ENCODE measurements at regions not wholly inside any gene's neighbourhood (a gene's known extent, or its start where the extent isn't known, plus 50 kb on each side); places are given as distances from the start of the nearest gene placed in this dataset.
"Not testable (repeated sequence)": the region's sequence is repeated elsewhere in the genome, so short reads cannot be mapped to it uniquely, and the experiment has no call there.

DNA sequence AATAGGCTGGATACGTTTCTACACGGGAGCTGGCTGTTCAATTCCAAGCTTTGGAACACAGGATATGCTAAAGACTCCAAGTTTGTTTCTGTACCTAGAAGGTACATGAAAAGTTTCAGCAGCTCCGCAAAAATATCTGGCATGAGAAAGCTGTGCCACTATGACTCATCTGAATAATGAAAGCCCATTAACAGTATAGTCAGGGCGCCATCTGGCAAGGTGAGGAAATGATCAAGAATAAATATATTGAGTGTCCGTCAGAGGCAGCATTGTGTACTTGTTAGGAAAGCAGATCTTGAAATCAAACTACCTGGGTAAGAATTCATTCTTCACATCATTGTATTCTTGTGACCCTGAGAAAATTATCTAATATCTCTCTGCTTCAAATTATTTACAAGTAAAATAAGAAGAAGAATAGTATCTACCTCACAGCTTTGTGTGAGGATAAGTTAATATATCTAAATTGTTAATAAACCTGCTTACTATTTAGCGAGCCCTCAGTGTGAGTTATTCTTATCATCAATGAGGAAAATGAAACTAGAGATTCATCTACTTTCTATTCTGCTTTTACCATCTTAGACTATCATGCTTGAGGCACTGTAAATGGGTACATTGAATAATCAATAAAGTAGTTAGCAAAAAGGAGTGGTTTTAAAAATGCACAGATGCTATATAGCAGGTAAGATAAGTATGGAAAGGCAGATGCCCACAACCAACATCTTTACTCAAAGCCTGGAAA lies 53.5 kb downstream of the FSCB start:
- intact Hi-C loops (cut with micrococcal nuclease), result no loop called here
- Mint-ChIP-seq H3K27ac (no peak overlapping the region), H3K27me3 (no peaks in the 10 kb centered on the region), H3K4me3 (no peak overlapping the region), H3K9me3 (peaks cover 15% of the 10 kb centered on the region), H3K36me3 (ENCODE audit: low read depth) (no peaks in the 10 kb centered on the region), H3K4me1 (no peaks in the 10 kb centered on the region)
- DNase-seq, result no peak

DNA sequence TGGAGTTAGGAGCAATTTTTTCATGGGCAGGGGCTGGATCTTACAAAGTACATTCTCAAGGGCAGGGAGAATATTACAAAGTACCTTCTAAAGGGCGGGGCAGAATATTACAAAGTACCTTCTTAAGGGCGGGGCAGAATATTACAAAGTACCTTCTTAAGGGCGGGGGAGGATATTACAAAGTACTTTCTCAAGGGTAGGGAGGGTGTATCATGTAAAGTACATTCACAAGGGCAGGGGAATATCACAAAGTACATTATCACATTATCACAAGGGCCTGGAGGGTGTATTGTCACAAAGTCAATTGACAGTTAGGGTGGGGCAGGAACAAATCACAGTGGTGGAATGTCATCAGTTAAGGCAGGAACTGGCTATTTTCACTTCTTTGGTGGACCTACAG lies 56.9 kb downstream of the FSCB start:
- H3K27me3 Mint-ChIP-seq; H3K27ac Mint-ChIP-seq; H3K4me1 Mint-ChIP-seq; H3K4me3 Mint-ChIP-seq; DNase-seq; H3K36me3 Mint-ChIP-seq (ENCODE audit: low read depth); intact Hi-C loops (cut with micrococcal nuclease): not testable (repeated sequence)
- H3K9me3 Mint-ChIP-seq, result peaks cover 10% of the 10 kb centered on the region

DNA sequence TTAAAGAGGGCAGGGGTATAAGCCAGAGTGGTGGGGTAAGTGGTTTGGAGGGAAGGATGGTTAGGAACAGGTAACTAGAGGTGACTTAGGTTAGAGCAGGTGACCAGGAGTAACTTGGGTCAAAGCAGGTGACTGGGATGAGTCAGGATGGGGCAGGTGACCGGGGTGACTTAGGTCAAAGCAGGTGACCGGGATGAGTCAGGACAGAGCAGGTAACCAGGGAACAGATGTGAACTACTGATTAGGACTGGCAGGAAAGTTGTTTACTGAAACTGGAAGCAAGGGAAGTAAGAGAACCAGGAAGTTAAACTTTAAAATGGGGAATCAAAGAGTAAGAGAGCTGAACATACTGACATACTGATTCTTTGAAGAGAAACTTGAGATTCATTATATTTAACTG lies 57.4 kb downstream of the FSCB start:
- Mint-ChIP-seq H3K4me3 (no peak overlapping the region), H3K36me3 (ENCODE audit: low read depth) (no peaks in the 10 kb centered on the region), H3K4me1 (no peaks in the 10 kb centered on the region), H3K27me3 (no peaks in the 10 kb centered on the region), H3K27ac (no peak overlapping the region), H3K9me3 (peaks cover 10% of the 10 kb centered on the region)
- intact Hi-C loops (cut with micrococcal nuclease), result no loop called here
- no peak for DNase-seq

DNA sequence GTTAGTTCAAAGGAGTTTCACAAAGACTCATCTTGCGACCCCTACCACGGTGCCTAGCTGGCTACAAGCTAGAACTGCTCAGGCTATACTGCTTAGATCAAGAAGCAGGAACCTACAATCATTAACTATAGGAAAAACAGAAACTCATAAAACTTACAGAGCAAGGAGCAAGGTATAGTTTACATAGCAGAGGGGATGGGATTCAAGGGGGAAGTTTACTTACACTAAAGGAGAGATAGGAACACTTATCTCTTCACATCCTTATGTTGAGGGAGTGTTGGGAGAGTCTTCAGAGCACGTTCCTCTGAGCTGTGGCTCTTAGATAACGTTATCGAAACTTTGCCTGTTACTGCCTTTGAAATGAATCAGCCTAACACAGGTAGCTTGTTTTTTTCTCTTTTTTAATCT lies 58.1 kb downstream of the FSCB start:
- Mint-ChIP-seq H3K36me3 (ENCODE audit: low read depth) (no peaks in the 10 kb centered on the region), H3K27me3 (no peaks in the 10 kb centered on the region), H3K27ac (no peak overlapping the region), H3K9me3 (peaks cover 10% of the 10 kb centered on the region), H3K4me3 (no peak overlapping the region), H3K4me1 (no peaks in the 10 kb centered on the region)
- DNase-seq, result no peak
- intact Hi-C loops (cut with micrococcal nuclease), result no loop called here

DNA sequence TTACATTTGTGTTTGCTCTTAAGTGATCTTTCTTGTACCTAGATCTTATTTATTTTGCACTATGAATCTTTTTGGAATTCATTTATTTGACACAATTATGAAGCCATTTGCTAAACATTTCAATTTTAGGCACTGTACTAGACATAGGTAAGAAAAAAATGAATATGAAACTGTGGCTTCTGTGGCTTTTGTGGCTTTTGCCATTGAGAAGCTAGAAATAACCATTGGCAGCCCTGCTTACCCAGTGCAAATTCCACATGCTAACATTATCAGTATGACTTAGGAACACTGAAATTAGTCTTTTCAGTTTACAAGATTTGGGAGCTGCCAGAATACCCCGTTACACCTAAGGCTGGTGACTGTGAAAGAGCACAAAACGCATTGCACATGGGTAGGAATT lies 60.1 kb downstream of the FSCB start:
- intact Hi-C loops (cut with micrococcal nuclease), result no loop called here
- H3K9me3 Mint-ChIP-seq, result peaks cover 7% of the 10 kb centered on the region
- no peak overlapping the region for H3K4me3 Mint-ChIP-seq
- H3K27ac Mint-ChIP-seq, result no peak overlapping the region
- H3K4me1 Mint-ChIP-seq, result no peaks in the 10 kb centered on the region
- no peaks in the 10 kb centered on the region for H3K36me3 Mint-ChIP-seq (ENCODE audit: low read depth)
- no peak for DNase-seq
- H3K27me3 Mint-ChIP-seq, result no peaks in the 10 kb centered on the region

DNA sequence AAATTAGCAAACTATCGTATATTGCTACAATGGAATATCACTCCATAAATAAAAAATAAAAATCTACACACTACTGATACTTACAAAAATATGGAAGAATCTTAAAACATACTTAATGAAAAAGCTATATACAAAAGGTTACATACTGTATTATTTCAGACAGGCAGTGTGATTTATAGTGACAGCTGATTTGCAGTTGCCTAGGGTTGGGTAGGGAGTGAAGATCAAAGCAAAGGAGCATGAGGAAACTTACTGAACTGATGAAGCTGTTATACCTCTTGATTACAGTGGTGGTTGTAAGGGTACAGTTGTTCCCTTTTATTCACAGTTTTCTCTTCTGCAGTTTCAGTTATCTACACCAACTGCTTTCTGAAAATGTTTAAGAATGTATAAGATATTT lies 62.6 kb downstream of the FSCB start:
- H3K4me3 Mint-ChIP-seq, result no peak overlapping the region
- no peaks in the 10 kb centered on the region for H3K27me3 Mint-ChIP-seq
- H3K27ac Mint-ChIP-seq, result no peak overlapping the region
- H3K36me3 Mint-ChIP-seq (ENCODE audit: low read depth), result no peaks in the 10 kb centered on the region
- no peaks in the 10 kb centered on the region for H3K9me3 Mint-ChIP-seq
- no peak for DNase-seq
- intact Hi-C loops (cut with micrococcal nuclease), result no loop called here
- H3K4me1 Mint-ChIP-seq, result no peaks in the 10 kb centered on the region

DNA sequence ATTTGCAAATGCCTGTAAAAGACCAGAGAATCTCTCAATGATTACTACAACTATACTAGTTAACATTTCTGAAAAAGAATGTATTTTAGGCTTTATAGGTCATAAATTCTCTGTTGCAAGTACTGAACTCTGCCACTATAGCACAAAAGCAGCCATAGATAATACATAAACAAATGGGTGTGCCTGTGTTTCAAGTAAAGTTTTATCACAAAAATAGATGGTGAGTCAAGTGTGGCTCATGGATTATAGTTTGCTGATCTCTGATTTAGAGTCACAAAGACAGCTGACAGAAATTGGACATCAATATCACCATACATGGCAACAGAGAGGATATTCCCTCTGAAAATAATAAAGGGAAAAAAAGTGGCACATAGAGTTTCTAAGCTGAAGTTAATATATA lies 68.1 kb downstream of the FSCB start:
- intact Hi-C loops (cut with micrococcal nuclease), result no loop called here
- no peaks in the 10 kb centered on the region for H3K4me1 Mint-ChIP-seq
- no peaks in the 10 kb centered on the region for H3K36me3 Mint-ChIP-seq (ENCODE audit: low read depth)
- no peaks in the 10 kb centered on the region for H3K9me3 Mint-ChIP-seq
- DNase-seq, result no peak
- no peak overlapping the region for H3K27ac Mint-ChIP-seq
- H3K27me3 Mint-ChIP-seq, result no peaks in the 10 kb centered on the region
- H3K4me3 Mint-ChIP-seq, result no peak overlapping the region

DNA sequence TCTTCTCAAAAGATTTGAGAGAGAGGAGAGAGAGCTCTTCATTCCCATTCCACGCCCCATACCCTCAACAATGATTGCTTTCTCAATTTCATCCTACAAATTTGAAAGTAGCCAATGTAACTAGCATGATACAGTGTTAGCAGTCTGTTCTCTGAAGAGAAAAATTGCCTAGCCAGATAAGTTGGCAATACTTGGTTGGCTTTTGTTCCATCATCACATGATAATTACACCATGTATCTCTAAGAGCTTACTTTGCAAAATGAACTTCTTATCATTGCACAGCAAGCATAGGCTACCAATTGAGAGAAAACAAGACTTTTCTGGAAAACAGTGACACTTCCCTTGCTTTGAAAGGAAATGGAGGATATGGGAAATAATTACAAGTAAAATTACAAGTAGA lies 68.9 kb downstream of the FSCB start:
- Mint-ChIP-seq H3K27me3 (no peaks in the 10 kb centered on the region), H3K36me3 (ENCODE audit: low read depth) (no peaks in the 10 kb centered on the region), H3K9me3 (no peaks in the 10 kb centered on the region), H3K4me1 (no peaks in the 10 kb centered on the region), H3K4me3 (no peak overlapping the region), H3K27ac (no peak overlapping the region)
- DNase-seq, result no peak
- intact Hi-C loops (cut with micrococcal nuclease), result no loop called here

DNA sequence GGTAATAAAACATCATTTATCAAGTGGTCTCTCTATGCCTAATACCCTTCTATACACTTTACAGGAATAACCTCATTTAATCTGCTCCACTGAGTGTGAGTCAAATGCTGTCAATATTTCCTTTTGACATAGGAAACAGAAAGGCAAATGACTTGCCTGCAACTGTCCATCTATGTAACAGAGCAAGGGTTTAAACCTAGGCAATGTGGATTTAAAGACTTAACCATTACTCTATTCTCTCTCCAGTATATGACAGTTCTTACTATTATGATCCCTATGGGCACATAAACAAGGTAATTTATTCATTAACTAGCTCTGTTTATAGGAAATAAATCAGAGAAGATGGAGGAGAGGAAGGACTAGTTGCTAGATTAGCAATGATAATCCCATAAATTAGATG lies 70.6 kb downstream of the FSCB start:
- Mint-ChIP-seq H3K27me3 (no peaks in the 10 kb centered on the region), H3K4me1 (no peaks in the 10 kb centered on the region), H3K36me3 (ENCODE audit: low read depth) (no peaks in the 10 kb centered on the region), H3K27ac (no peak overlapping the region), H3K4me3 (no peak overlapping the region), H3K9me3 (no peaks in the 10 kb centered on the region)
- no peak for DNase-seq
- intact Hi-C loops (cut with micrococcal nuclease), result no loop called here

DNA sequence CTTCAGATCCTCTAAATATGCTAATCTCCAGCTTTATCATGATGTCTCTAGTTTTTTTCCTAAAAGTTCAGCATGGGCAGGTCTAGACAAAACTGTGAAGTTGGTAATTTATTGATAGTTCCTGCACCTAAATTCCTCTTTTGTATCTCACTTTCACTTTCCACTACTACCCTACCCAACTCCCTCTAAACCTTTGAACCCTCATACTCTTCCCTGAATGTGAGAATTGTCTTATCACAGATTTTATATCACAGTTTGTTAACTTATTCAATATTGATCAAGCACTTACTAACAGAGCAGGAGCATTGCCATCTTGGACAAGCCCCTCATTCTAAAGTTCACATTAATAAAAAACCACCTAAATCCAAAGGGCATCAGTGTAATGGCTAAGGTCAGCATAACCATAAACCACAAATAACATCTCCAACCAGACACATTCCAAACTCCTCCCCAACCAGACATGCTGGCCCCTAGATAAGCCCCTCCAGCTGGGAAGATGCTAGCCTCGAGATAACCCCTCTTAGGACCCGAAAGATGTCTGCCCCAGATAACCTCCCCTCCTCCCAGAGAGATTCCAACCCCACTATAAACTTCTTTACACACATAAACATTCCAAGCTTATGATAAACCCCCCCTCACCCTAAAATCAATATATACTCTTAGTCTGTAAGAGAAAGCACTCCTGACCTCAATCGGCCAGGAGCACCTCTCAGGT lies 78.7 kb downstream of the FSCB start:
- Mint-ChIP-seq H3K4me3 (no peak overlapping the region), H3K9me3 (peaks cover 14% of the 10 kb centered on the region), H3K4me1 (no peaks in the 10 kb centered on the region), H3K27me3 (no peaks in the 10 kb centered on the region), H3K36me3 (ENCODE audit: low read depth) (no peaks in the 10 kb centered on the region), H3K27ac (no peak overlapping the region)
- intact Hi-C loops (cut with micrococcal nuclease), result no loop called here
- DNase-seq, result no peak

DNA sequence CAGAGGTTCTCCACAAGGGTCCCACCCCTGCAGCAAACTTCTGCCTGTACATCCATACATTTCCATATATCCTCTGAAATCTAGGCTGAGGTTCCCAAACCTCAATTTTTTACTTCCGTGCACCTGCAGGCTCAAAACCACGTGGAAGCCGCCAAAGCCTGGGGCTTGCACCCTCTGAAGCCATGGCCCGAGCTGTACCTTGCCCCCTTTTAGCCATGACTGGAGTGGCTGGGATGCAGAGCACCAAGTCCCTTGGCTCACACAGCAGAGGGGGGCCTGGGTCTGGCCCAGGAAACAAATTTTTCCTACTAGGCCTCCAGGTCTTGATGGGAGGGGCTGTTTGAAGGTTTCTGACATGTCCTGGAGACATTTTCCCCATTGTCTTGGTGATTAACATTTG lies 84.4 kb downstream of the FSCB start:
- intact Hi-C loops (cut with micrococcal nuclease), result no loop called here
- no peak for DNase-seq
- Mint-ChIP-seq H3K36me3 (ENCODE audit: low read depth) (no peaks in the 10 kb centered on the region), H3K27me3 (no peaks in the 10 kb centered on the region), H3K9me3 (peaks cover 14% of the 10 kb centered on the region), H3K27ac (no peak overlapping the region), H3K4me1 (no peaks in the 10 kb centered on the region), H3K4me3 (no peak overlapping the region)

DNA sequence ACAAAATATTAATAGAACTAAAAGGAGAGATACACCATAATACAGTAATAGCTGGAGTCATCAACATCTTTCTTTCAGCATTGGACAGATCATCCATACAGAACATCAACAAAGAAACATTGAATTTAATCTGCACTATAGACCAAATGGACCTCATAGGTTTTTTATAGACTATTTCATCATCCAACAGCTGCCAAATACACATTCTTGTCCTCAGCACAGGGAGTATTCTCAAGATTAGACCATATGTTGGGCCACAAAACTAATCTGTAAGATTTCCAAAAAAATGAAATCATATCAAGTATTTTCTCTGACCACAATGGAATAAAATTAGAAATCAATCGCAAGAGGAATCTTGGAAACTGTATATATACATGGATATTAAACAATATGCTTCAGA lies 86.9 kb downstream of the FSCB start:
- Mint-ChIP-seq H3K27ac (no peak overlapping the region), H3K27me3 (no peaks in the 10 kb centered on the region), H3K4me3 (no peak overlapping the region), H3K36me3 (ENCODE audit: low read depth) (no peaks in the 10 kb centered on the region), H3K4me1 (no peaks in the 10 kb centered on the region), H3K9me3 (peaks cover 22% of the 10 kb centered on the region)
- no peak for DNase-seq
- intact Hi-C loops (cut with micrococcal nuclease), result no loop called here

DNA sequence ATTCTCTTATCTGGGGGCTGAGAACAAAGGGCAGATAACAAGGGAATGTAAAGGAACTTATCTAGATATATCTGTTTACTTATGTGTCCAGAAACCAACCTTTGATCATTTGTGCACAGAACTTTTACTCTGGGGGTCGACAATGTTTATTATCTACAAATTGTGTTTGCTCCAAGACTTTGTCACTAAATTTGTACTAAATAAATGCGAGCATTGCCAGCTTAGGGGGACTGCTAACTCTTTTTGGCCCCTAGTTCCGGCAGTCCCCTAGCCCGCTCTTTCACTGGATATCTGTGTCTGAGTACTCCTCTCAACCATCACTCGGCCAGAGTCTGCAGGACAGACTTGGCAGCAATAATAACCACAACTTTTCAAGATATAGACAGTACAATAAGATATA lies 88.2 kb downstream of the FSCB start:
- no peaks in the 10 kb centered on the region for H3K36me3 Mint-ChIP-seq (ENCODE audit: low read depth)
- H3K27ac Mint-ChIP-seq, result no peak overlapping the region
- no peak overlapping the region for H3K4me3 Mint-ChIP-seq
- no peaks in the 10 kb centered on the region for H3K4me1 Mint-ChIP-seq
- intact Hi-C loops (cut with micrococcal nuclease), result no loop called here
- peaks cover 22% of the 10 kb centered on the region for H3K9me3 Mint-ChIP-seq
- DNase-seq, result no peak
- no peaks in the 10 kb centered on the region for H3K27me3 Mint-ChIP-seq

DNA sequence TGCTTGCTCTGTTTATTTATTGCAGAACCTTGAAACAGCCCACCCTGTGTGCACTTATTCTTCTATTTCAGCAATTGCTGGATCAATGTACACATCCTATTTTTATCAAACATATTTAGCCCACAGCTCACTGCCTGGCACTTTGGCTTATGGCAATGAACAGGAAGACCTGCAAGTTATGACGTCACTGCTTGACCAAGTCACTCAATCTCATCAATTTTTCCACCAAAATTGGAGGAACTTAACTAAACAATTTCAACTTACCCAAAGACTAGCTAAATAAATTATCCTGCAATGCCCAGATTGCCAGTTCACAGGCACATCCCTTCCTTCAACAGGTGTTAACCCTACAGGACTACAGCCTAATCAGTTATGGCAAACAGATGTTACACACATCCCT lies 89.3 kb downstream of the FSCB start:
- Mint-ChIP-seq H3K27me3 (no peaks in the 10 kb centered on the region), H3K36me3 (ENCODE audit: low read depth) (no peaks in the 10 kb centered on the region), H3K4me3 (no peak overlapping the region), H3K27ac (no peak overlapping the region), H3K4me1 (no peaks in the 10 kb centered on the region), H3K9me3 (peaks cover 17% of the 10 kb centered on the region)
- intact Hi-C loops (cut with micrococcal nuclease), result no loop called here
- no peak for DNase-seq

DNA sequence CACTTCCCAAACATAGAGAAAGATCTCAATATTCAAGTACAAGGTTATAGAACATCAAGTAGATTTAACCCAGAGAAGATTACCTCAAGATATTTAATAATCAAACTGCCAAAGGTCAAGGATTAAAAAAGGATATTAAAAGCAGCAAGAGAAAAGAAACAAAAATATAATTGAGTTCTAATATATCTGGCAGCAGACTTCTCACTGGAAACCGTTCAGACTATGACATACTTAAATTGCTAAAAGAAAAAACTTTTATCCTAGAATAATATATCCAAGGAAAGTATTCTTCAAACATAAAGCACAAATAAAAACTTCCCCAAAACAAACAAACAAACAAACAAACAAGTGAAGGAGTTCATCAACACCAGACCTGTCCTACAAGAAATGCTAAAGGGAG lies 92.4 kb downstream of the FSCB start:
- no peak for DNase-seq
- Mint-ChIP-seq H3K4me3 (no peak overlapping the region), H3K27me3 (no peaks in the 10 kb centered on the region), H3K9me3 (peaks cover 17% of the 10 kb centered on the region), H3K27ac (no peak overlapping the region), H3K4me1 (no peaks in the 10 kb centered on the region), H3K36me3 (ENCODE audit: low read depth) (no peaks in the 10 kb centered on the region)
- intact Hi-C loops (cut with micrococcal nuclease), result no loop called here
